Calu3 (cell line): ENCODE measurements at regions not wholly inside any gene's neighbourhood (a gene's known extent, or its start where the extent isn't known, plus 50 kb on each side); places are given as distances from the start of the nearest gene placed in this dataset.

Experiments used
- BruUV-seq: library from RNA; stranded (reverse); fragments of 400-500 nt; replicated peaks from 2 replicates; lab custom pipeline; 2021; lab: Mats Ljungman, UMichigan
- CTCF ChIA-PET: fragments of 300-600 bp; sonication (Branson Sonifier 250); formaldehyde crosslinking; loops from one replicate; lab custom pipeline; 2022; ENCODE audit warnings: antibody characterized with exemption; lab: Charles Lee
- DNase-seq: peaks from one replicate; pipeline ENCODE4 v3.0.0; 2022
- H3K27ac Mint-ChIP-seq: one replicate; pipeline ENCODE4 v1.8.0; 2022; ENCODE audit warnings: mixed read lengths; ENCODE audit not compliant: unreplicated experiment
- H3K27me3 Mint-ChIP-seq: one replicate; pipeline ENCODE4 v1.8.0; 2022; ENCODE audit warnings: mixed read lengths; ENCODE audit not compliant: unreplicated experiment
- H3K36me3 Mint-ChIP-seq: one replicate; pipeline ENCODE4 v1.8.0; 2022; ENCODE audit warnings: mild to moderate bottlenecking, moderate library complexity, mixed read lengths; ENCODE audit not compliant: insufficient read depth, unreplicated experiment
- H3K4me1 Mint-ChIP-seq: one replicate; pipeline ENCODE4 v1.8.0; 2022; ENCODE audit warnings: mild to moderate bottlenecking, low read depth, mixed read lengths; ENCODE audit not compliant: unreplicated experiment
- H3K4me3 Mint-ChIP-seq: one replicate; pipeline ENCODE4 v1.8.0; 2022; ENCODE audit warnings: mild to moderate bottlenecking, low read depth, moderate library complexity, mixed read lengths; ENCODE audit not compliant: unreplicated experiment
- H3K9me3 Mint-ChIP-seq: one replicate; pipeline ENCODE4 v1.8.0; 2022; ENCODE audit warnings: low read depth, mixed read lengths; ENCODE audit not compliant: unreplicated experiment
- intact Hi-C: fragments of 100-400 bp; cut with micrococcal nuclease; formaldehyde crosslinking; loops from one replicate; pipeline ENCODE4 v1.10.0; 2022; ENCODE audit not compliant: unreplicated experiment
- TF ChIP-seq, protein P1 (sequence below): fragments of 200-600 bp; IDR thresholded peaks from one replicate; pipeline ENCODE4 v1.8.0; 2022; ENCODE audit warnings: antibody characterized with exemption; ENCODE audit not compliant: unreplicated experiment

DNA sequence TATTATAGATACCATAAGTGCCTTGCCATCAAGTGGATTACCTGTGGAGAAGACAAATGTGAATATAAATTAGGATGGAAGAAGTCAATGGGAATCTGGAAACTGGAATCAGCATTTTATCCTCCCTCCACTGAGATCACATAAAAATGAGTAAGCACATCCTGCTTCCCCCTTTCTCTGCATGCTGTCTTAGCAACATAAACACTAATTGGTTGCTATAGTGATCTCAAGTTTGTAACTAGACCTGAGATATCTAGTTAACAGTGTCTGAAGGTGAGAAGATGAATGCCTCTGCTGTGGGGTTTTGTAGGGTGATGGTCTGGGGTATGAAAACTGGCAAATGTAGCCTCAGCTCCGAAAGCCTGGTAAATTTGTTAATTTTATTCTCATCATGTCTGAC, 1357.5 kb upstream of the CELF4 start:
- intact Hi-C loops, result no loop called here
- no peaks in the 10 kb centered on the region for H3K4me1 Mint-ChIP-seq
- BruUV-seq, result no TSS peak
- no peaks in the 10 kb centered on the region for H3K27me3 Mint-ChIP-seq
- TF ChIP-seq, protein P1, sequence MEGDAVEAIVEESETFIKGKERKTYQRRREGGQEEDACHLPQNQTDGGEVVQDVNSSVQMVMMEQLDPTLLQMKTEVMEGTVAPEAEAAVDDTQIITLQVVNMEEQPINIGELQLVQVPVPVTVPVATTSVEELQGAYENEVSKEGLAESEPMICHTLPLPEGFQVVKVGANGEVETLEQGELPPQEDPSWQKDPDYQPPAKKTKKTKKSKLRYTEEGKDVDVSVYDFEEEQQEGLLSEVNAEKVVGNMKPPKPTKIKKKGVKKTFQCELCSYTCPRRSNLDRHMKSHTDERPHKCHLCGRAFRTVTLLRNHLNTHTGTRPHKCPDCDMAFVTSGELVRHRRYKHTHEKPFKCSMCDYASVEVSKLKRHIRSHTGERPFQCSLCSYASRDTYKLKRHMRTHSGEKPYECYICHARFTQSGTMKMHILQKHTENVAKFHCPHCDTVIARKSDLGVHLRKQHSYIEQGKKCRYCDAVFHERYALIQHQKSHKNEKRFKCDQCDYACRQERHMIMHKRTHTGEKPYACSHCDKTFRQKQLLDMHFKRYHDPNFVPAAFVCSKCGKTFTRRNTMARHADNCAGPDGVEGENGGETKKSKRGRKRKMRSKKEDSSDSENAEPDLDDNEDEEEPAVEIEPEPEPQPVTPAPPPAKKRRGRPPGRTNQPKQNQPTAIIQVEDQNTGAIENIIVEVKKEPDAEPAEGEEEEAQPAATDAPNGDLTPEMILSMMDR, result no peak
- H3K4me3 Mint-ChIP-seq, result no peak overlapping the region
- no peaks in the 10 kb centered on the region for H3K9me3 Mint-ChIP-seq
- no peak for DNase-seq
- no peaks in the 10 kb centered on the region for H3K36me3 Mint-ChIP-seq
- CTCF ChIA-PET, result no interaction called here
- H3K27ac Mint-ChIP-seq, result no peak overlapping the region

DNA sequence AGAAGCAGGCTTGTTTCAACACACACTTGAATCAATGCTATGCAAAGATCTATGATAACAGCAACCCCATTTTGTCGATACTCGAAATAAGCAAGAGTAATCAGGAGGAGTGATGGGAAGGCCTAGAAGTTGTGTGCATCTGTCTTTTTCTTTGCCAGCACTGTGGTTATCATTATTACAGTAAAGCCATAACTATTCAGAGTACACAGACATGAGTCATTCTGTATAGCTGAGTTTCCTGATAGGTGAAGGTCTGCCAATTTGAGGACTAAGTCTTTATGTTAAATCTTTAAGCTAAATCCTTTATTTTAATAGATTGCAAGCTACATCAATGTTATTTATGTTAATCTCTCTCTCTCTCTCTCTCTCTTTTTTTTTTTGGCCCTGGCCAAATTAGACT, 1344.4 kb upstream of the CELF4 start:
- Mint-ChIP-seq H3K4me3 (no peak overlapping the region), H3K36me3 (no peaks in the 10 kb centered on the region), H3K9me3 (peaks cover 2% of the 10 kb centered on the region), H3K27ac (no peak overlapping the region), H3K4me1 (peaks cover 15% of the 10 kb centered on the region), H3K27me3 (no peaks in the 10 kb centered on the region)
- BruUV-seq, result no TSS peak
- CTCF ChIA-PET, result interaction anchor here (0.7 to 1.0 kb wide), 3 partner anchors 15 to 1169 kb away, joined by 3 read pairs; no protein-coding TSS in a partner anchor
- intact Hi-C loops, result no loop called here
- TF ChIP-seq, protein P1, result no peak
- DNase-seq, result no peak

DNA sequence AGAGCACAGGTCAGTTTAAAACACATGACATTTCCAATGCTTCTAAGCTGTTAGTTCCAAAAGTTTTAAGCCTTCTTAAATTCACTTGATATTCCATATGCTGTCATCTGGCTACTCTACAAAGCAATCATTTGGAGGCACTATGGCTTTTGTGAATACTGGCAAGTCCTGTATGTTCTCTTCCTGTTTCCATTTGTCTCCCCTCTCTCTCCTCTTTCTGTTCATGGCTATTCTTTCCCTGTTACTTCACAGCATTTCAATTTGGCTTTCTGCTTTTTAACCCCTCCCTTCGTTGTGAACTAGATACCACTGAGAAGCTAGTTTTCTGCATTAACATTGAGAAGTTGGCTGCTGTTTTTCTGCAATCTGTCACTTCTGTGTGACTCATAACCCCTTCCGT, 1337.2 kb upstream of the CELF4 start:
- no peaks in the 10 kb centered on the region for H3K9me3 Mint-ChIP-seq
- no TSS peak for BruUV-seq
- intact Hi-C loops, result no loop called here
- no peak overlapping the region for H3K4me3 Mint-ChIP-seq
- CTCF ChIA-PET, result no interaction called here
- no peak overlapping the region for H3K27ac Mint-ChIP-seq
- H3K4me1 Mint-ChIP-seq, result peaks cover 9% of the 10 kb centered on the region
- H3K36me3 Mint-ChIP-seq, result no peaks in the 10 kb centered on the region
- TF ChIP-seq, protein P1, result no peak
- H3K27me3 Mint-ChIP-seq, result no peaks in the 10 kb centered on the region
- no peak for DNase-seq

DNA sequence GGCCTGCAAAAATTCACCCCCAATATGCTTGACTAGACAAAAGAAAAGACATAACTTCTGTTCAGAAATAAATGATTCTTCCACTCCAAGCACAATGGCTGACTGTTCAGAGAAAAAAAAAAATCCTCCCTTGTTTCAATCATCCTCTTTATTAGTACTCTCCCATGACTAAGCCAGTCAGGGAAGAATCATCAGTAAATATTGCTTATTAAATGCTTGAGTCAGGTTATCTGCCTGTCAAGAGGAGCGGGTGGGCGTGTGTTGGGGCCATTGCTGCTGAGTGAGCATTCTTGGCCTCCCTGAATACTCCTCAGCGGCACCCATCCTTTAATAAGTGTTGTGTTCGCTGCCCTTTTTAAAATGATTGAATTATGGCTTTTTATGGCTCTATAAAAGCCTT, 1334.8 kb upstream of the CELF4 start:
- no TSS peak for BruUV-seq
- TF ChIP-seq, protein P1, result no peak
- no peaks in the 10 kb centered on the region for H3K27me3 Mint-ChIP-seq
- no peak for DNase-seq
- peaks cover 9% of the 10 kb centered on the region for H3K4me1 Mint-ChIP-seq
- H3K36me3 Mint-ChIP-seq, result no peaks in the 10 kb centered on the region
- no peak overlapping the region for H3K27ac Mint-ChIP-seq
- intact Hi-C loops, result no loop called here
- H3K9me3 Mint-ChIP-seq, result no peaks in the 10 kb centered on the region
- H3K4me3 Mint-ChIP-seq, result no peak overlapping the region
- CTCF ChIA-PET, result no interaction called here
